Right ventricle myocardium inferior (tissue), 1 donor: ENCODE measurements at regions not wholly inside any gene's neighbourhood (a gene's known extent, or its start where the extent isn't known, plus 50 kb on each side); places are given as distances from the start of the nearest gene placed in this dataset.

Experiments used
- ATAC-seq: fragments of 200-7000 bp; cut with Tn5 transposase; one replicate; pipeline ENCODE4 v1.9.1; 2020; ENCODE audit warnings: mild to moderate bottlenecking, moderate library complexity
- DNase-seq: peaks from one replicate; pipeline ENCODE4 v3.0.0; 2021; ENCODE audit errors: missing footprints
- intact Hi-C: fragments of 100-400 bp; cut with DNase I; formaldehyde crosslinking; loops from one replicate; pipeline ENCODE4 v1.11.0; 2022
- donor health status: DM: no; HTN: yes; CAD: no; lungs with severe emphysema.

- ATAC-seq: no peak
- intact Hi-C loops: loop anchor here (10.0 kb wide), 1 partner anchor 130 kb away; no protein-coding TSS in a partner anchor
- DNase-seq: no peak
Observed at GRCh38 chr9:12464400-12464799, 228.8 kb upstream of the TYRP1 start.

- DNase-seq (no peak), ATAC-seq (no peak)
- intact Hi-C loops: loop anchor here (10.0 kb wide), 1 partner anchor 130 kb away; no protein-coding TSS in a partner anchor
Observed at GRCh38 chr9:12464910-12465512, 228.2 kb upstream of the TYRP1 start.

DNA sequence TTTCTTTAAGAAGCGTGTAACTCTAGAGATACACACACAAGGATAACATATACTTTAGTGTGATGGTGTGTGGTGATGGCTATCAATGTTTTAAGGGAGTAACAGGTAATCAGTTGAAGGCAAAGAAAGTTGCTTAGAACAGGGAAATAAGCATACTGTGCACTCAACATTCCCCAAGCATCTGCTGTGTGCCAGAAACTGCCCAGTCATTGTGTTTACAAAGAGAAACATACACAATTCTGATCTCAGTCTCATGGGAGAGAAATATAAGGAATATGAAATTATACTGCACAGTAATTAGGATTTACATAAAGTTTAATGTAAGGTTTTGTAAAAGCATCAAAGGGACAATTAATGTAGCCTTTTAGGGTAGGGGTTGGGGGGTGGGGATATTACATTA lies 224.1 kb upstream of the TYRP1 start:
- intact Hi-C loops: loop anchor here (10.0 kb wide), 1 partner anchor 134 kb away; no protein-coding TSS in a partner anchor
- ATAC-seq (no peak), DNase-seq (no peak)

- ATAC-seq (no peak), DNase-seq (no peak)
- intact Hi-C loops: no loop called here
Observed at GRCh38 chr9:12494411-12494810, 198.8 kb upstream of the TYRP1 start.

DNA sequence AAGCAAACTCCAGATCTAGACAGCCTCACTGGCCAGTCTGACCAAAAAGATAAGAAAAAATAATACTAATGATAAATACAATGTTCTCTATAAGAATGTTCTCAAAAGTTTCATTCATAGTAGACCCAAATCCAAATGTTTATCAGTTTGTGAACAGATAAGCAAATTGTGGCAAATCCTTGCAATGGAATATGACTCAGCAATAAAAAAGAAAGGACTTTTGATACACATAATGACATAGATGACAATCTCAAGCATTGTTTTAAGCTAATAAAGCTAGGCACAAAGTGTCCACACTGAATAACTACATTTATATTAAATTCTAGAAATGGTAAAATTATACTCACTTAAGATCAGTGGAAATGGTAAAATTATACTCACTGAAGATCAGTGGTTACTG lies 195.4 kb upstream of the TYRP1 start:
- ATAC-seq (no peak), DNase-seq (no peak)
- intact Hi-C loops: no loop called here

GRCh38 chr9:12502520-12502919 lies 190.7 kb upstream of the TYRP1 start:
- intact Hi-C loops: no loop called here
- ATAC-seq (no peak), DNase-seq (no peak)

DNA sequence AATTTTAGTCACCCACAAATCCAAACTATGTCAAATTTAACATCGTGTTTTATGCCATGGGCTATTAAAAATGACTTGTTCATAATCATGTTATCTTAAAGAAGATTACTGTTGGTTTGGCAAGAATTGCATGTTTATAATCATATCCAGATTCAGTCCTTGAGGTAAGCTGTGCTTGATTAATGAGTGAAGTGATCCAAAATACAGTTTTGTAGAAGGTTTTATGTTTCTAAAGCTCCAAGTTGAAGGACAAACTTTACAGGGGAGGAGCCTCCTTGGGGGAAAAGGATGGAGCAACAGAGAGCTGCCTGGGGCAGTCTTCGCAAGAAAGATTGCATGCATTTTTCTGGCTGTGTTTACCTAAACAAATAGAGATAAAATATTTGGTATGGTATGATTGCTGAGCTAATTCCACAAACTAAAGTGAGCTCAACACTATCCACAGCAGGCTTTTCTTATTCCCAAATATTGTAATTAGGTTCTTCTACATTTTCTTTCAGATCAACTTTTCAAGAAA lies 189.5 kb upstream of the TYRP1 start:
- DNase-seq (no peak), ATAC-seq (no peak)
- intact Hi-C loops: no loop called here

GRCh38 chr9:12510551-12510950 lies 182.6 kb upstream of the TYRP1 start:
- DNase-seq: no peak
- no peak for ATAC-seq
- intact Hi-C loops: no loop called here

- no peak for DNase-seq
- no peak for ATAC-seq
- intact Hi-C loops: no loop called here
Observed at GRCh38 chr9:12511726-12512125, 181.5 kb upstream of the TYRP1 start.

DNA sequence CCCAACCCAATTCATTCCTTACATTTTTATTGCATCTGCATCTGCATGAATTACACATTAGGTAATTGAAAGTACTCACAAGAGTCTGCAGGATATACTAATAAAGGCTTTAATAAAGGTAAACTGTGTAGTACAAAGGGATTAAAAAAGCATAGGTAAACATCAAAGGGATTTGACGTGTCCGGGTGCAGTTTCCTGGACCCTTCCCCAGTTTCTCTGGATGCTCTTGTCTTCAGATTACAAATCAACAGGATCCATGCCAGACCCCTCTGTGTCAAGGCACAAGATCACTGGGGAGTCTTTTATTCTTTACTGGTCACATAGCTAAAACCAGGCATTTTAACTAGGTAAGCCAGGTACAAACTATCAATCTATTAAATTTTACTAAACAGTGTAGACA lies 177.2 kb upstream of the TYRP1 start:
- ATAC-seq (no peak), DNase-seq (no peak)
- intact Hi-C loops: no loop called here

- DNase-seq (no peak), ATAC-seq (no peak)
- intact Hi-C loops: no loop called here
Observed at GRCh38 chr9:12516573-12516972, 176.6 kb upstream of the TYRP1 start.

GRCh38 chr9:12538842-12539579 lies 154.2 kb upstream of the TYRP1 start:
- DNase-seq (no peak), ATAC-seq (no peak)
- intact Hi-C loops: no loop called here

- intact Hi-C loops: no loop called here
- ATAC-seq (no peak), DNase-seq (no peak)
Observed at GRCh38 chr9:12539580-12539975, 153.6 kb upstream of the TYRP1 start.

- DNase-seq (no peak), ATAC-seq (no peak)
- intact Hi-C loops: no loop called here
Observed at GRCh38 chr9:12544700-12545099, 148.5 kb upstream of the TYRP1 start.

GRCh38 chr9:12554636-12555035 lies 138.5 kb upstream of the TYRP1 start:
- ATAC-seq (no peak), DNase-seq (no peak)
- intact Hi-C loops: no loop called here

GRCh38 chr9:12566404-12567090 lies 126.6 kb upstream of the TYRP1 start:
- DNase-seq (no peak), ATAC-seq (no peak)

DNA sequence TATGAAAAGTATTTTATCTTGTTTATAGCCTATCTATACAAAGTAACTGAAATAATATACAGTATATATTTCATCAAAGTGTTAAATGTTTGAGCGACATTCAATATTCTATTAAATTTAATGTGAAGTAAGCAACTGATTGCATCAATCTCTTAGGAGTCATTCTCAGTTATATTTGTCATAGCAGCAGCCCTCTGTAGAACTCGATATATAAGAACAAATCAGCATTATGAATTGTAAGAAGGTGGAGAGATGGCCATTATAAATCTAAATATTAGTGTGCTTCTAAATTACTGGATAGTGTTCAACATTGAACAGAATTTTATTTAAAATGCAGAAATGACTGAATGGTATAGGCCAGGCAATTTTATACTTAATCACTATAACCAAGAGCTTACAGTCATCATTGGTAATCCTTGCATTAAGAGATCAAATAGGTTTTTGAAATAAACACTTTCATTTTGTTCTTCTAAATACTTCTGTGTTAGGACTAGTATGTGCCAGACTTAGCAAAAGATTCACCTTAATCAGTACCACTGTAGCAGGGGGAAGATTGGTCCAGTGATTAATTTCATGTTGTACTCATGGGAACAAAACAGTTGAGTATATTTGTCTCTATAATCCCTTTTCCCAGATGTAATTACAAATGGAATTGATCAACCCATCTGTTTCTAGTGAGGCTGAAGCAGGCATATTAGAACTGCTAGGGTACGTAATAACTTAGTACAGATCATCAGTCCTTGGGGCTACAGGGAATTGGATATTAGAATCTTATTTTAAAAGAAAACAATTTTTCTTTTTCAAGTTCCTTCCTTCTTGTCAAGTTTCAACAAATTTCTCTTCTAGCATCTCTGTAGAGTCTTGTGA lies 108.3 kb upstream of the TYRP1 start:
- no peak for ATAC-seq

More at GRCh38 chr9:12566404-12567090, 126.6 kb upstream of the TYRP1 start:
- intact Hi-C loops: loop anchor here (10.0 kb wide), 1 partner anchor 78 kb away; no protein-coding TSS in a partner anchor

GRCh38 chr9:12595400-12595799 lies 97.8 kb upstream of the TYRP1 start:
- intact Hi-C loops: no loop called here
- DNase-seq (no peak), ATAC-seq (no peak)

More for the DNA sequence above, 108.3 kb upstream of the TYRP1 start:
- intact Hi-C loops: no loop called here
- DNase-seq: no peak
